Loucy (cell line): ENCODE measurements at regions not wholly inside any gene's neighbourhood (a gene's known extent, or its start where the extent isn't known, plus 50 kb on each side); places are given as distances from the start of the nearest gene placed in this dataset.

ENCODE experiments used
- CTCF ChIP-seq: fragments of 200-600 bp; sonication (generic); conservative IDR thresholded peaks from 2 replicates; pipeline ENCODE4 v1.5.1; 2014; ENCODE audit warnings: mild to moderate bottlenecking, antibody characterized with exemption, low read length
- EZH2phosphoT487 ChIP-seq: fragments of 200-600 bp; IDR thresholded peaks from 2 replicates; pipeline ENCODE4 v1.6.1; 2018; ENCODE audit warnings: antibody characterized with exemption, mild to moderate bottlenecking, moderate library complexity, borderline replicate concordance

- TF ChIP-seq CTCF = no peak
- no peak for TF ChIP-seq EZH2phosphoT487
Measured at GRCh38 chr5:30121043-30121442, 1072.4 kb upstream of the CDH6 start.
